Smooth muscle cell (in vitro differentiated cells): ENCODE measurements at regions not wholly inside any gene's neighbourhood (a gene's known extent, or its start where the extent isn't known, plus 50 kb on each side); places are given as distances from the start of the nearest gene placed in this dataset.

Experiments used
- DNase-seq: peaks from one replicate; lab custom pipeline; 2025; ENCODE audit not compliant: unreplicated experiment; lab: John Stamatoyannopoulos, UW
- H2AFZ ChIP-seq: fragments of 200-600 bp; sonication (generic); 2 replicates; pipeline ENCODE4 v1.6.0; 2016; ENCODE audit warnings: antibody characterized with exemption, low read depth, mild to moderate bottlenecking
- H3F3A ChIP-seq: fragments of 200-600 bp; sonication (generic); 2 replicates; pipeline ENCODE4 v1.6.0; 2017; ENCODE audit warnings: antibody characterized with exemption, low read depth
- H3K27ac ChIP-seq: fragments of 200-600 bp; sonication (generic); 2 replicates; pipeline ENCODE4 v1.5.1; 2016; ENCODE audit warnings: low read depth, mild to moderate bottlenecking
- H3K27me3 ChIP-seq: fragments of 200-600 bp; sonication (generic); 2 replicates; pipeline ENCODE4 v1.6.1; 2016; ENCODE audit warnings: low read depth, mild to moderate bottlenecking
- H3K36me3 ChIP-seq: fragments of 200-600 bp; sonication (generic); 2 replicates; pipeline ENCODE4 v1.5.1; 2016; ENCODE audit warnings: low read depth
- H3K4me1 ChIP-seq: fragments of 200-600 bp; sonication (generic); 2 replicates; pipeline ENCODE4 v1.5.1; 2016; ENCODE audit warnings: low read depth
- H3K4me2 ChIP-seq: fragments of 200-600 bp; sonication (generic); 2 replicates; pipeline ENCODE4 v1.6.0; 2016; ENCODE audit warnings: mild to moderate bottlenecking
- H3K4me3 ChIP-seq: fragments of 200-600 bp; sonication (generic); 2 replicates; pipeline ENCODE4 v1.5.1; 2016; ENCODE audit warnings: mild to moderate bottlenecking
- H3K79me2 ChIP-seq: fragments of 200-600 bp; sonication (generic); 2 replicates; pipeline ENCODE4 v1.6.0; 2016; ENCODE audit warnings: low read depth, mild to moderate bottlenecking
- H3K9ac ChIP-seq: fragments of 200-600 bp; sonication (generic); 2 replicates; pipeline ENCODE4 v1.6.0; 2016; ENCODE audit warnings: low read depth
- H3K9me3 ChIP-seq: fragments of 200-600 bp; sonication (generic); replicated peaks from 2 replicates; pipeline ENCODE4 v1.5.1; 2016; ENCODE audit warnings: low read depth
- H4K20me1 ChIP-seq: fragments of 200-600 bp; sonication (generic); 2 replicates; pipeline ENCODE4 v1.6.0; 2016; ENCODE audit warnings: low read depth
- CTCF ChIP-seq: fragments of 200-600 bp; sonication (generic); IDR thresholded peaks from 2 replicates; pipeline ENCODE4 v1.5.1; 2017; ENCODE audit warnings: borderline replicate concordance, mild to moderate bottlenecking, antibody characterized with exemption; ENCODE audit not compliant: insufficient read depth, poor library complexity, severe bottlenecking
- WGBS: methylation state at CpG from one replicate; pipeline ENCODE4 v1.1.7; 2016; ENCODE audit warnings: low lambda C conversion rate; 5-methylcytosine and 5-hydroxymethylcytosine counted together

- H3K27ac ChIP-seq = no peak overlapping the region
- no peaks in the 10 kb centered on the region for H3K27me3 ChIP-seq
- H3K36me3 ChIP-seq = no peaks in the 10 kb centered on the region
- H3F3A ChIP-seq = no peaks in the 10 kb centered on the region
- no peaks in the 10 kb centered on the region for H3K4me1 ChIP-seq
- WGBS = 74% methylated on average over 3 of the region's 3 CpGs
- DNase-seq = no peak
- H3K9ac ChIP-seq = no peak overlapping the region
- H3K79me2 ChIP-seq = no peaks in the 10 kb centered on the region
- H4K20me1 ChIP-seq = no peaks in the 10 kb centered on the region
- no peak overlapping the region for H3K4me2 ChIP-seq
- no peak overlapping the region for H2AFZ ChIP-seq
- no peak overlapping the region for H3K4me3 ChIP-seq
- no peaks in the 10 kb centered on the region for H3K9me3 ChIP-seq
- TF ChIP-seq CTCF = no peak
These were observed 246.4 kb downstream of the C12orf50 start for GRCh38 chr12:87782838-87783237.

GRCh38 chr12:87779858-87780498, 249.2 kb downstream of the C12orf50 start:
- 85% methylated on average over 2 of the region's 2 CpGs for WGBS
- TF ChIP-seq CTCF = no peak

GRCh38 chr12:87779016-87779415, 250.2 kb downstream of the C12orf50 start:
- TF ChIP-seq CTCF = no peak
- no peaks in the 10 kb centered on the region for H3K36me3 ChIP-seq

More at GRCh38 chr12:87779858-87780498, 249.2 kb downstream of the C12orf50 start:
- Histone ChIP-seq H3K27ac (peak overlapping the region; percentile 22), H3K27me3 (no peaks in the 10 kb centered on the region), H3K9me3 (no peaks in the 10 kb centered on the region), H3K79me2 (no peaks in the 10 kb centered on the region), H3K9ac (no peak overlapping the region), H4K20me1 (no peaks in the 10 kb centered on the region), H3K36me3 (no peaks in the 10 kb centered on the region), H3K4me2 (no peak overlapping the region), H3K4me1 (no peaks in the 10 kb centered on the region), H2AFZ (no peak overlapping the region), H3K4me3 (no peak overlapping the region), H3F3A (no peaks in the 10 kb centered on the region)
- DNase-seq = no peak

GRCh38 chr12:87778065-87778464, 251.1 kb downstream of the C12orf50 start:
- H3K27ac ChIP-seq = no peak overlapping the region
- no peaks in the 10 kb centered on the region for H3K36me3 ChIP-seq
- H3K9me3 ChIP-seq = no peaks in the 10 kb centered on the region
- no peak overlapping the region for H3K4me2 ChIP-seq
- H2AFZ ChIP-seq = no peak overlapping the region
- 64% methylated on average over 1 of the region's 1 CpG for WGBS
- no peaks in the 10 kb centered on the region for H3K79me2 ChIP-seq
- H3K9ac ChIP-seq = no peak overlapping the region
- no peaks in the 10 kb centered on the region for H3F3A ChIP-seq
- no peak for DNase-seq
- TF ChIP-seq CTCF = no peak
- no peaks in the 10 kb centered on the region for H3K27me3 ChIP-seq
- no peaks in the 10 kb centered on the region for H4K20me1 ChIP-seq
- no peaks in the 10 kb centered on the region for H3K4me1 ChIP-seq
- no peak overlapping the region for H3K4me3 ChIP-seq

More at GRCh38 chr12:87779016-87779415, 250.2 kb downstream of the C12orf50 start:
- Histone ChIP-seq H4K20me1 (no peaks in the 10 kb centered on the region), H3F3A (no peaks in the 10 kb centered on the region), H3K9ac (no peak overlapping the region), H2AFZ (peak overlapping the region; percentile 21), H3K27me3 (no peaks in the 10 kb centered on the region), H3K79me2 (no peaks in the 10 kb centered on the region), H3K4me1 (no peaks in the 10 kb centered on the region), H3K4me2 (no peak overlapping the region), H3K27ac (peak overlapping the region; percentile 22), H3K9me3 (no peaks in the 10 kb centered on the region), H3K4me3 (no peak overlapping the region)
- no peak for DNase-seq
- WGBS = 67% methylated on average over 2 of the region's 2 CpGs
